Astrocyte (in vitro differentiated cells and primary cell): ENCODE measurements at regions not wholly inside any gene's neighbourhood (a gene's known extent, or its start where the extent isn't known, plus 50 kb on each side); places are given as distances from the start of the nearest gene placed in this dataset.

Experiments
- DNase-seq: peaks from one replicate; pipeline ENCODE4 v3.0.0-alpha.2; 2010; ENCODE audit warnings: low read depth
- FAIRE-seq: peaks from 2 replicates; lab custom pipeline; 2011; peaks lifted over from hg19 to GRCh38; lab: Jason Lieb, UNC
- H2AFZ ChIP-seq: 2 replicates; pipeline ENCODE4 v1.6.0; 2012; ENCODE audit warnings: low read depth, low read length, inconsistent platforms
- H3K27ac ChIP-seq: 2 replicates; pipeline ENCODE4 v1.5.1; 2011; ENCODE audit warnings: low read depth, low read length, inconsistent platforms
- H3K27me3 ChIP-seq: 2 replicates; pipeline ENCODE4 v1.6.0; 2011; ENCODE audit warnings: low read length, inconsistent platforms; ENCODE audit not compliant: insufficient read depth
- H3K36me3 ChIP-seq: 2 replicates; pipeline ENCODE4 v1.5.1; 2011; ENCODE audit warnings: low read length, inconsistent platforms; ENCODE audit not compliant: insufficient read depth
- H3K4me1 ChIP-seq: 2 replicates; pipeline ENCODE4 v1.5.1; 2011; ENCODE audit warnings: low read length, inconsistent platforms; ENCODE audit not compliant: insufficient read depth
- H3K4me2 ChIP-seq: 2 replicates; pipeline ENCODE4 v1.6.0; 2012; ENCODE audit warnings: low read length, inconsistent platforms
- H3K4me3 ChIP-seq: 2 replicates; pipeline ENCODE4 v1.5.1; 2011; ENCODE audit warnings: low read depth, mild to moderate bottlenecking, low read length, inconsistent platforms; ENCODE audit not compliant: insufficient read depth
- H3K79me2 ChIP-seq: 2 replicates; pipeline ENCODE4 v1.6.0; 2012; ENCODE audit warnings: mild to moderate bottlenecking, low read length, inconsistent platforms; ENCODE audit not compliant: insufficient read depth
- H3K9ac ChIP-seq: 2 replicates; pipeline ENCODE4 v1.6.0; 2012; ENCODE audit warnings: mild to moderate bottlenecking, low read length, inconsistent platforms
- H3K9me3 ChIP-seq: 2 replicates; pipeline ENCODE4 v1.5.1; 2012; ENCODE audit warnings: low read depth, mild to moderate bottlenecking, low read length, inconsistent platforms; ENCODE audit not compliant: insufficient read depth
- H4K20me1 ChIP-seq: 2 replicates; pipeline ENCODE4 v1.6.0; 2012; ENCODE audit warnings: low read length, inconsistent platforms; ENCODE audit not compliant: insufficient read depth
- H3K27ac Mint-ChIP-seq: one replicate; pipeline ENCODE4 v1.8.0; 2021; ENCODE audit warnings: mild to moderate bottlenecking, mixed read lengths; ENCODE audit not compliant: unreplicated experiment
- H3K27me3 Mint-ChIP-seq: one replicate; pipeline ENCODE4 v1.8.0; 2021; ENCODE audit warnings: low read depth, mixed read lengths; ENCODE audit not compliant: unreplicated experiment
- H3K36me3 Mint-ChIP-seq: one replicate; pipeline ENCODE4 v1.8.0; 2021; ENCODE audit warnings: low read depth, mixed read lengths; ENCODE audit not compliant: unreplicated experiment
- H3K4me1 Mint-ChIP-seq: one replicate; pipeline ENCODE4 v1.8.0; 2021; ENCODE audit warnings: low read depth, mixed read lengths; ENCODE audit not compliant: unreplicated experiment
- H3K4me3 Mint-ChIP-seq: one replicate; pipeline ENCODE4 v1.8.0; 2021; ENCODE audit warnings: mild to moderate bottlenecking, moderate library complexity, mixed read lengths; ENCODE audit not compliant: unreplicated experiment
- H3K9me3 Mint-ChIP-seq: one replicate; pipeline ENCODE4 v1.8.0; 2021; ENCODE audit warnings: mild to moderate bottlenecking, mixed read lengths; ENCODE audit not compliant: unreplicated experiment
- CTCF ChIP-seq: IDR thresholded peaks from 2 replicates; pipeline ENCODE4 v1.5.1; 2011; ENCODE audit warnings: low read depth, mild to moderate bottlenecking, inconsistent platforms, low read length, moderate library complexity; ENCODE audit not compliant: insufficient read depth
- EZH2 ChIP-seq: IDR thresholded peaks from 2 replicates; pipeline ENCODE4 v1.6.1; 2012; ENCODE audit warnings: mild to moderate bottlenecking, low read length, inconsistent platforms; ENCODE audit not compliant: insufficient read depth

- H2AFZ ChIP-seq: no peak overlapping the region
- no peak overlapping the region for H3K4me3 ChIP-seq
- H3K9me3 Mint-ChIP-seq: peaks cover 8% of the 10 kb centered on the region
- H3K4me1 ChIP-seq: no peaks in the 10 kb centered on the region
- no peaks in the 10 kb centered on the region for H3K27me3 Mint-ChIP-seq
- TF ChIP-seq CTCF: no peak
- no peak for TF ChIP-seq EZH2
- no peak for FAIRE-seq
- H3K36me3 ChIP-seq: no peaks in the 10 kb centered on the region
- no peak overlapping the region for H3K27ac Mint-ChIP-seq
- peaks cover 3% of the 10 kb centered on the region for H3K9me3 ChIP-seq
- no peak overlapping the region for H3K4me3 Mint-ChIP-seq
- no peaks in the 10 kb centered on the region for H3K79me2 ChIP-seq
- H3K4me2 ChIP-seq: no peak overlapping the region
- H4K20me1 ChIP-seq: no peaks in the 10 kb centered on the region
- H3K9ac ChIP-seq: no peak overlapping the region
- no peak for DNase-seq
- H3K4me1 Mint-ChIP-seq: no peaks in the 10 kb centered on the region
- no peaks in the 10 kb centered on the region for H3K36me3 Mint-ChIP-seq
- no peaks in the 10 kb centered on the region for H3K27me3 ChIP-seq
- H3K27ac ChIP-seq: no peak overlapping the region
Observed at GRCh38 chr22:34604312-34604711, 461.6 kb upstream of the ISX start.

GRCh38 chr22:34608106-34608505 lies 457.9 kb upstream of the ISX start:
- FAIRE-seq: no peak
- Histone ChIP-seq H3K4me1 (no peaks in the 10 kb centered on the region), H4K20me1 (no peaks in the 10 kb centered on the region), H3K79me2 (no peaks in the 10 kb centered on the region), H3K27ac (no peak overlapping the region), H3K9ac (no peak overlapping the region), H3K4me3 (no peak overlapping the region), H3K9me3 (peaks cover 6% of the 10 kb centered on the region), H3K4me2 (no peak overlapping the region), H3K27me3 (no peaks in the 10 kb centered on the region), H3K36me3 (no peaks in the 10 kb centered on the region), H2AFZ (no peak overlapping the region)
- TF ChIP-seq CTCF (no peak), EZH2 (no peak)
- no peak overlapping the region for H3K4me3 Mint-ChIP-seq
- H3K27me3 Mint-ChIP-seq: no peaks in the 10 kb centered on the region
- H3K9me3 Mint-ChIP-seq: peaks cover 14% of the 10 kb centered on the region
- H3K4me1 Mint-ChIP-seq: no peaks in the 10 kb centered on the region
- H3K27ac Mint-ChIP-seq: no peak overlapping the region
- no peak for DNase-seq
- H3K36me3 Mint-ChIP-seq: no peaks in the 10 kb centered on the region

- Mint-ChIP-seq H3K27ac (no peak overlapping the region), H3K36me3 (no peaks in the 10 kb centered on the region), H3K4me1 (no peaks in the 10 kb centered on the region), H3K9me3 (peaks cover 17% of the 10 kb centered on the region), H3K27me3 (no peaks in the 10 kb centered on the region), H3K4me3 (no peak overlapping the region)
- no peak for FAIRE-seq
- Histone ChIP-seq H3K27me3 (no peaks in the 10 kb centered on the region), H3K9me3 (peaks cover 6% of the 10 kb centered on the region), H3K36me3 (no peaks in the 10 kb centered on the region), H3K4me3 (no peak overlapping the region), H3K4me2 (no peak overlapping the region), H3K4me1 (no peaks in the 10 kb centered on the region), H4K20me1 (no peaks in the 10 kb centered on the region), H2AFZ (no peak overlapping the region), H3K79me2 (no peaks in the 10 kb centered on the region), H3K27ac (no peak overlapping the region), H3K9ac (no peak overlapping the region)
- DNase-seq: no peak
- TF ChIP-seq EZH2 (no peak), CTCF (no peak)
Observed at GRCh38 chr22:34608540-34609115, 457.3 kb upstream of the ISX start.
